ENCODE measurements at regions not wholly inside any gene's neighbourhood (a gene's known extent, or its start where the extent isn't known, plus 50 kb on each side); places are given as distances from the start of the nearest gene placed in this dataset.

DNA sequence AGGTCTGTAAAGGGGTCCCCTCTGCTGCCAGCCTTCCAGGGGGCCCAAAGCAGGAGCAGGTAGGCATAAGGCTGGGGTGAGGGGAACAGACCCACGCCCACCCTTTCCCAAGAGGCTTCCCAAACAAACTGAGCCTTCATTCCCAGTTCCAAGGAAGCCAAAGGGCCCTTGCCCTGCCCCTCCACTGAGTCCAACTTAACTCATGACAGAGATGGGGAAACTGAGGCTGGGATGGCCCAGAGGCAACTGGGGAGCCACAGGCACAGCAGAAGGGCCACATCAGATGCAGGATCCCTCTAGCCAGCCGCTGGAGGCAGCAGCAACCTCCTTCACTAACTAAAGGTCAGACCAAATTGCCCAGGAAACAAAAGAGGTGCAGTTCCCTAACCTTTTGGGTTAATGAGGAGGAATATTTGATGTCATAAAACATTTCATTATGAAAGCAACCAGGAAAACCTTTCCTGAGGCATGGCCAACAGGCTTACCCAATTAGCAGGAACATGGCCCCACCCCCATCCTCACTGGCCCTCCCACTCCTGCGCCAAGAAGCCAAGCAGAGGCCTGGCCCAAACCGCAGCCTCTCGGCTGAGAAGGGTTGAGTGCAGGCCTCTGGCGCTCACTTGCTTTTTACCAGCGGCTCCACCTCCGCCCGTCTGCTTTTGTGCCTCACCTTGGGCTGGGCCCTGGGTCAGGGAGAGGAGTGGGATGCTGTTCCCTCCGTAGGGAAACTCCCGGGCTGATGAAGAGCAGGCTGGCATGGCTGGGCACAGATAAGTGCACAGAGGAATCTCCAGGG, 293.5 kb upstream of the RTL1 start:
- TF ChIP-seq, protein P1, sequence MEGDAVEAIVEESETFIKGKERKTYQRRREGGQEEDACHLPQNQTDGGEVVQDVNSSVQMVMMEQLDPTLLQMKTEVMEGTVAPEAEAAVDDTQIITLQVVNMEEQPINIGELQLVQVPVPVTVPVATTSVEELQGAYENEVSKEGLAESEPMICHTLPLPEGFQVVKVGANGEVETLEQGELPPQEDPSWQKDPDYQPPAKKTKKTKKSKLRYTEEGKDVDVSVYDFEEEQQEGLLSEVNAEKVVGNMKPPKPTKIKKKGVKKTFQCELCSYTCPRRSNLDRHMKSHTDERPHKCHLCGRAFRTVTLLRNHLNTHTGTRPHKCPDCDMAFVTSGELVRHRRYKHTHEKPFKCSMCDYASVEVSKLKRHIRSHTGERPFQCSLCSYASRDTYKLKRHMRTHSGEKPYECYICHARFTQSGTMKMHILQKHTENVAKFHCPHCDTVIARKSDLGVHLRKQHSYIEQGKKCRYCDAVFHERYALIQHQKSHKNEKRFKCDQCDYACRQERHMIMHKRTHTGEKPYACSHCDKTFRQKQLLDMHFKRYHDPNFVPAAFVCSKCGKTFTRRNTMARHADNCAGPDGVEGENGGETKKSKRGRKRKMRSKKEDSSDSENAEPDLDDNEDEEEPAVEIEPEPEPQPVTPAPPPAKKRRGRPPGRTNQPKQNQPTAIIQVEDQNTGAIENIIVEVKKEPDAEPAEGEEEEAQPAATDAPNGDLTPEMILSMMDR (IDR thresholded peaks at IDR 0.05) = no peak
- no peak for TF ChIP-seq POLR2AphosphoS5 (IDR thresholded peaks at IDR 0.05)
- no peak for TF ChIP-seq POLR2A (IDR thresholded peaks at IDR 0.05)

Data from prostate gland (tissue), 2 donors.